Activated T-helper 17 cell treated with anti-CD3 and anti-CD28 coated beads, Interleukin-2, amount 50 U/mL, for 72 hours (primary cell): ENCODE measurements at regions not wholly inside any gene's neighbourhood (a gene's known extent, or its start where the extent isn't known, plus 50 kb on each side); places are given as distances from the start of the nearest gene placed in this dataset.

Experiments
- ATAC-seq: fragments of 150-1000 bp; cut with Tn5 transposase; replicated peaks from 2 replicates; pipeline ENCODE4 v1.10.0; 2021; ENCODE audit warnings: mild to moderate bottlenecking, moderate library complexity
- H3K27ac Mint-ChIP-seq: one replicate; pipeline ENCODE4 v1.8.0; 2022; ENCODE audit warnings: mixed read lengths
- H3K27me3 Mint-ChIP-seq: one replicate; pipeline ENCODE4 v1.8.0; 2022; ENCODE audit warnings: mixed read lengths
- H3K36me3 Mint-ChIP-seq: one replicate; pipeline ENCODE4 v1.8.0; 2022; ENCODE audit warnings: low read depth, mild to moderate bottlenecking, mixed read lengths
- H3K4me1 Mint-ChIP-seq: one replicate; pipeline ENCODE4 v1.8.0; 2022; ENCODE audit warnings: mixed read lengths
- H3K4me3 Mint-ChIP-seq: one replicate; pipeline ENCODE4 v1.8.0; 2022; ENCODE audit warnings: mild to moderate bottlenecking, mixed read lengths
- H3K9me3 Mint-ChIP-seq: one replicate; pipeline ENCODE4 v1.8.0; 2022; ENCODE audit warnings: mixed read lengths

GRCh38 chr4:36004204-36004851, 240.0 kb downstream of the ARAP2 start:
- Mint-ChIP-seq H3K4me1 (no peaks in the 10 kb centered on the region), H3K27ac (no peak overlapping the region), H3K9me3 (peaks cover 6% of the 10 kb centered on the region), H3K36me3 (peaks cover 7% of the 10 kb centered on the region), H3K27me3 (no peaks in the 10 kb centered on the region), H3K4me3 (no peak overlapping the region)
- no peak for ATAC-seq

GRCh38 chr4:36006226-36006625, 238.1 kb downstream of the ARAP2 start:
- H3K27me3 Mint-ChIP-seq: no peaks in the 10 kb centered on the region
- no peaks in the 10 kb centered on the region for H3K4me1 Mint-ChIP-seq
- H3K4me3 Mint-ChIP-seq: no peak overlapping the region
- ATAC-seq: no peak
- peaks cover 3% of the 10 kb centered on the region for H3K9me3 Mint-ChIP-seq
- peaks cover 7% of the 10 kb centered on the region for H3K36me3 Mint-ChIP-seq
- H3K27ac Mint-ChIP-seq: no peak overlapping the region

GRCh38 chr4:36010397-36010929, 233.9 kb downstream of the ARAP2 start:
- ATAC-seq: no peak
- no peak overlapping the region for H3K27ac Mint-ChIP-seq
- no peaks in the 10 kb centered on the region for H3K27me3 Mint-ChIP-seq
- no peak overlapping the region for H3K4me3 Mint-ChIP-seq
- H3K36me3 Mint-ChIP-seq: peaks cover 7% of the 10 kb centered on the region
- H3K9me3 Mint-ChIP-seq: no peaks in the 10 kb centered on the region
- H3K4me1 Mint-ChIP-seq: no peaks in the 10 kb centered on the region

DNA sequence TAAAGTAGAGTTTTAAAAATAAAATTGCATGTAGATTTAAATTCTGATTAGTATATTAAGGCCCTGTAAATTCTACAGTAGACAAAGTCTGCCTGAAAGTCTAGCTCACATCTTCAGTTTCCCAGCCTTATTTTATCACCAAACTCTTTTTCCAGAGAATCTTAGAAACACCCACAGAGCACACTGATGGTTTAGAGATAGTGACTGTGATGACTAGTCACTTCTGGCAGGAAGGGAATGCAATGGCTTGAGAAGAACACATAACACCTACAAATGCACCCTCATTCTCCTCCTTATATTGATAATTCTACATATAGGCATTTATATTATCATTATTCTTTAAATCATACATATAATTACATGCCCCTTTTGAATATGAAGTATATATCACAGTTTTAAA, 232.9 kb downstream of the ARAP2 start:
- no peaks in the 10 kb centered on the region for H3K36me3 Mint-ChIP-seq
- H3K4me3 Mint-ChIP-seq: no peak overlapping the region

DNA sequence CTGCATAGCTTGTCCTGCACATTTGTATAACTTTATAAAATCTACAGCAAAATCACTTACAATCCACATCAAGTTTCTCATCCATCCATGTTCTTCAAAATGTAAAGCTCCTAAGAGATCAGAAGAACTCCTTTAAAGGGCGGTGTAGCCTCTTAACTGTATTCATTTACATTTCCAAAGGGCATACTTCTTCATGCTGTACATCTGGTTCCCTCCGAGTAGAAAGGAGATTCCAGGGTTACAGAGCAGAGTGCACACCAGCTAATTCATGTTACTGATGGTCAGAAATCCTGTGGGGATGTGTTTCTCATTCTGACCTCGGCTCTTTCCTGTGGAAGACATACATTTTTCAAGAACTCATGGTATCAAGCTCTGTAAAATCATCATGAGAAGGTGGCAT, 231.8 kb downstream of the ARAP2 start:
- Mint-ChIP-seq H3K27me3 (no peaks in the 10 kb centered on the region), H3K27ac (no peak overlapping the region), H3K4me3 (no peak overlapping the region), H3K4me1 (no peaks in the 10 kb centered on the region), H3K9me3 (no peaks in the 10 kb centered on the region), H3K36me3 (no peaks in the 10 kb centered on the region)
- no peak for ATAC-seq

More for the DNA sequence above, 232.9 kb downstream of the ARAP2 start:
- no peaks in the 10 kb centered on the region for H3K4me1 Mint-ChIP-seq
- ATAC-seq: no peak
- H3K9me3 Mint-ChIP-seq: no peaks in the 10 kb centered on the region
- no peaks in the 10 kb centered on the region for H3K27me3 Mint-ChIP-seq
- no peak overlapping the region for H3K27ac Mint-ChIP-seq

GRCh38 chr4:36013206-36013605, 231.1 kb downstream of the ARAP2 start:
- no peak for ATAC-seq
- H3K4me3 Mint-ChIP-seq: no peak overlapping the region
- H3K4me1 Mint-ChIP-seq: no peaks in the 10 kb centered on the region
- no peaks in the 10 kb centered on the region for H3K27me3 Mint-ChIP-seq
- no peaks in the 10 kb centered on the region for H3K36me3 Mint-ChIP-seq
- H3K9me3 Mint-ChIP-seq: no peaks in the 10 kb centered on the region
- H3K27ac Mint-ChIP-seq: no peak overlapping the region
